Neural cell (in vitro differentiated cells): ENCODE measurements at regions not wholly inside any gene's neighbourhood (a gene's known extent, or its start where the extent isn't known, plus 50 kb on each side); places are given as distances from the start of the nearest gene placed in this dataset.

Source experiments
- H2AFZ ChIP-seq: fragments of 200-600, 300-800 bp; sonication (generic), shearing (Covaris generic); 2 replicates; pipeline ENCODE4 v1.6.0; 2014; ENCODE audit warnings: low read depth, mild to moderate bottlenecking, antibody characterized with exemption, low read length, moderate library complexity
- H3F3A ChIP-seq: fragments of 200-600 bp; shearing (Covaris generic); 2 replicates; pipeline ENCODE4 v1.6.1; 2016; ENCODE audit warnings: mild to moderate bottlenecking, moderate library complexity, mixed read lengths, antibody characterized with exemption, low read length; ENCODE audit not compliant: insufficient read depth, poor library complexity, severe bottlenecking
- H3K27ac ChIP-seq: fragments of 200-600, 300-800 bp; sonication (generic), shearing (Covaris generic); 2 replicates; pipeline ENCODE4 v1.5.1; 2014; ENCODE audit warnings: mild to moderate bottlenecking, low read length, moderate library complexity
- H3K27me3 ChIP-seq: fragments of 300-800, 200-600 bp; sonication (generic), shearing (Covaris generic); 2 replicates; pipeline ENCODE4 v1.6.0; 2014; ENCODE audit warnings: mild to moderate bottlenecking, low read depth, low read length, moderate library complexity; ENCODE audit not compliant: insufficient read depth
- H3K36me3 ChIP-seq: fragments of 300-800, 200-600 bp; sonication (generic), shearing (Covaris generic); 2 replicates; pipeline ENCODE4 v1.5.1; 2014; ENCODE audit warnings: mild to moderate bottlenecking, antibody characterized with exemption, low read length, moderate library complexity; ENCODE audit not compliant: insufficient read depth
- H3K4me2 ChIP-seq: fragments of 300-800, 200-600 bp; sonication (generic), shearing (Covaris generic); 2 replicates; pipeline ENCODE4 v1.6.0; 2014; ENCODE audit warnings: mild to moderate bottlenecking, low read length
- H3K4me3 ChIP-seq: fragments of 300-800, 200-600 bp; sonication (generic), shearing (Covaris generic); 2 replicates; pipeline ENCODE4 v1.5.1; 2014; ENCODE audit warnings: mild to moderate bottlenecking, low read length, moderate library complexity
- H3K79me2 ChIP-seq: fragments of 200-600 bp; shearing (Covaris generic); replicated peaks from 2 replicates; pipeline ENCODE4 v1.6.0; 2014; ENCODE audit warnings: mild to moderate bottlenecking, low read length, moderate library complexity; ENCODE audit not compliant: insufficient read depth
- H3K9ac ChIP-seq: fragments of 300-800, 200-600 bp; sonication (generic), shearing (Covaris generic); 2 replicates; pipeline ENCODE4 v1.6.1; 2016; ENCODE audit warnings: mild to moderate bottlenecking, low read length, mixed read lengths
- H3K9me2 ChIP-seq: fragments of 200-600 bp; shearing (Covaris generic); 2 replicates; pipeline ENCODE4 v1.6.1; 2016; ENCODE audit warnings: mild to moderate bottlenecking, low read length, mixed read lengths; ENCODE audit not compliant: insufficient read depth
- H3K9me3 ChIP-seq: fragments of 200-600, 300-800 bp; sonication (generic), shearing (Covaris generic); 2 replicates; pipeline ENCODE4 v1.6.1; 2016; ENCODE audit warnings: mild to moderate bottlenecking, mixed run types, low read length, moderate library complexity, mixed read lengths
- H4K20me1 ChIP-seq: fragments of 200-600 bp; shearing (Covaris generic); 2 replicates; pipeline ENCODE4 v1.6.1; 2016; ENCODE audit warnings: mild to moderate bottlenecking, mixed run types; ENCODE audit not compliant: insufficient read depth
- CTCF ChIP-seq: fragments of 450-650 bp; IDR thresholded peaks from 2 replicates; pipeline ENCODE4 v1.5.1; 2014; ENCODE audit warnings: antibody characterized with exemption, mild to moderate bottlenecking, moderate library complexity; ENCODE audit not compliant: poor library complexity, severe bottlenecking
- EP300 ChIP-seq: fragments of 450-650 bp; conservative IDR thresholded peaks from 2 replicates; pipeline ENCODE4 v1.6.1; 2014; ENCODE audit warnings: antibody characterized with exemption, mild to moderate bottlenecking, moderate library complexity; ENCODE audit not compliant: poor library complexity, severe bottlenecking
- EZH2 ChIP-seq: fragments of 200-600, 300-800 bp; shearing (Covaris generic), sonication (generic); IDR thresholded peaks from 2 replicates; pipeline ENCODE4 v1.6.1; 2014; ENCODE audit warnings: antibody characterized with exemption, low read length, borderline replicate concordance, mild to moderate bottlenecking; ENCODE audit not compliant: insufficient read depth, poor library complexity, severe bottlenecking
- MXI1 ChIP-seq: fragments of 450-650 bp; conservative IDR thresholded peaks from 2 replicates; pipeline ENCODE4 v1.6.1; 2014; ENCODE audit warnings: antibody characterized with exemption, mild to moderate bottlenecking; ENCODE audit not compliant: poor library complexity, severe bottlenecking
- POLR2AphosphoS5 ChIP-seq: IDR thresholded peaks from 2 replicates; pipeline ENCODE4 v1.6.1; 2012
- RAD21 ChIP-seq: fragments of 450-650 bp; conservative IDR thresholded peaks from 2 replicates; pipeline ENCODE4 v1.6.1; 2014; ENCODE audit warnings: antibody characterized with exemption, mild to moderate bottlenecking, moderate library complexity
- SMC3 ChIP-seq: fragments of 450-650 bp; conservative IDR thresholded peaks from 2 replicates; pipeline ENCODE4 v1.6.1; 2014; ENCODE audit warnings: antibody characterized with exemption, mild to moderate bottlenecking, moderate library complexity; ENCODE audit not compliant: poor library complexity
- TAF1 ChIP-seq: IDR thresholded peaks from 2 replicates; pipeline ENCODE4 v1.6.1; 2012; ENCODE audit warnings: low read depth
- TF ChIP-seq, protein P1 (sequence below): IDR thresholded peaks from 2 replicates; pipeline ENCODE4 v1.6.1; 2012; ENCODE audit warnings: borderline replicate concordance

DNA sequence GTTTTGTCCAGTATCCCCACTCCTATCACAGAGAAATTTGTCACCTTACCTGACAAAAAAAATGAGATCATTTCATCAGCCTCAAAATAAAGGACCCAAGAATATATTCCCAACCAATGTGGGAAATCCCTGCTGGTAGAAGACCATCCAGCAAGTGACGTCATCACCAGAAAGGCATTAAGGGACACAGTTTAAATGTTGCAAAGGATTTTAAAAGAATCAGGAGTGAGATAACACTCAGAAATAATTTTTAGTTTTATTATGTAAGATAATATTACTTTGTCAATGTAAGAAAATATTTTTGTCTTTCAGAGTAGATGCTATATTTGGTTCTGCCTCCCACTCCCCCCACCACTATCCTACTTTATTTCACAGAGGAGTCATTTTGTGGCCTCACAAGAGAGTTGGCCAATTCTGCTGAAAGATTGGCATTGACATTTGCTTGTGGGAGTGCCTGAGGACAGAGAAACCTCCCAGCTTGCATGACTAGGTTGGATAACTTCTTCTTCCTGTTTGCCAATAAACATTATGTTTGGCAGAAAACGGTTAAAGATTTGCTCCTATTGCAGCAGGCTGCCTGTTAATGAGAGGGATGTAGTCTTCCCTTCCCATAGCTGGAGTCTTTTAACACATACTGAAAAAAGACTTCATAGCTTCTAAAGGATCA, 288.6 kb upstream of the DAB2 start:
- Histone ChIP-seq H3F3A (no peaks in the 10 kb centered on the region), H3K27me3 (no peaks in the 10 kb centered on the region), H3K79me2 (no peaks in the 10 kb centered on the region), H3K27ac (no peak overlapping the region), H2AFZ (no peak overlapping the region), H4K20me1 (no peaks in the 10 kb centered on the region), H3K4me3 (no peak overlapping the region), H3K36me3 (no peaks in the 10 kb centered on the region), H3K9me2 (no peaks in the 10 kb centered on the region), H3K9ac (no peak overlapping the region), H3K9me3 (no peaks in the 10 kb centered on the region), H3K4me2 (no peak overlapping the region)
- TF ChIP-seq, protein P1, sequence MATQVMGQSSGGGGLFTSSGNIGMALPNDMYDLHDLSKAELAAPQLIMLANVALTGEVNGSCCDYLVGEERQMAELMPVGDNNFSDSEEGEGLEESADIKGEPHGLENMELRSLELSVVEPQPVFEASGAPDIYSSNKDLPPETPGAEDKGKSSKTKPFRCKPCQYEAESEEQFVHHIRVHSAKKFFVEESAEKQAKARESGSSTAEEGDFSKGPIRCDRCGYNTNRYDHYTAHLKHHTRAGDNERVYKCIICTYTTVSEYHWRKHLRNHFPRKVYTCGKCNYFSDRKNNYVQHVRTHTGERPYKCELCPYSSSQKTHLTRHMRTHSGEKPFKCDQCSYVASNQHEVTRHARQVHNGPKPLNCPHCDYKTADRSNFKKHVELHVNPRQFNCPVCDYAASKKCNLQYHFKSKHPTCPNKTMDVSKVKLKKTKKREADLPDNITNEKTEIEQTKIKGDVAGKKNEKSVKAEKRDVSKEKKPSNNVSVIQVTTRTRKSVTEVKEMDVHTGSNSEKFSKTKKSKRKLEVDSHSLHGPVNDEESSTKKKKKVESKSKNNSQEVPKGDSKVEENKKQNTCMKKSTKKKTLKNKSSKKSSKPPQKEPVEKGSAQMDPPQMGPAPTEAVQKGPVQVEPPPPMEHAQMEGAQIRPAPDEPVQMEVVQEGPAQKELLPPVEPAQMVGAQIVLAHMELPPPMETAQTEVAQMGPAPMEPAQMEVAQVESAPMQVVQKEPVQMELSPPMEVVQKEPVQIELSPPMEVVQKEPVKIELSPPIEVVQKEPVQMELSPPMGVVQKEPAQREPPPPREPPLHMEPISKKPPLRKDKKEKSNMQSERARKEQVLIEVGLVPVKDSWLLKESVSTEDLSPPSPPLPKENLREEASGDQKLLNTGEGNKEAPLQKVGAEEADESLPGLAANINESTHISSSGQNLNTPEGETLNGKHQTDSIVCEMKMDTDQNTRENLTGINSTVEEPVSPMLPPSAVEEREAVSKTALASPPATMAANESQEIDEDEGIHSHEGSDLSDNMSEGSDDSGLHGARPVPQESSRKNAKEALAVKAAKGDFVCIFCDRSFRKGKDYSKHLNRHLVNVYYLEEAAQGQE: no peak
- TF ChIP-seq CTCF (no peak), EZH2 (no peak), MXI1 (no peak), POLR2AphosphoS5 (no peak), RAD21 (no peak), SMC3 (no peak), EP300 (no peak), TAF1 (no peak)

- H3K4me2 ChIP-seq: no peak overlapping the region
- no peak for TF ChIP-seq TAF1
- no peak for TF ChIP-seq SMC3
- no peak for TF ChIP-seq CTCF
- no peak for TF ChIP-seq RAD21
- TF ChIP-seq, protein P1: no peak
- no peak for TF ChIP-seq MXI1
- no peak for TF ChIP-seq POLR2AphosphoS5
- TF ChIP-seq EZH2: no peak
- no peak for TF ChIP-seq EP300
- H3K9me2 ChIP-seq: no peaks in the 10 kb centered on the region
These were observed 287.8 kb upstream of the DAB2 start for GRCh38 chr5:39712316-39713249.

More at GRCh38 chr5:39712316-39713249, 287.8 kb upstream of the DAB2 start:
- Histone ChIP-seq H2AFZ (no peak overlapping the region), H3K4me3 (no peak overlapping the region), H4K20me1 (no peaks in the 10 kb centered on the region), H3K36me3 (no peaks in the 10 kb centered on the region), H3K79me2 (no peaks in the 10 kb centered on the region), H3K9ac (no peak overlapping the region), H3K27ac (no peak overlapping the region), H3K9me3 (no peaks in the 10 kb centered on the region), H3F3A (no peaks in the 10 kb centered on the region), H3K27me3 (no peaks in the 10 kb centered on the region)
